Peyer's patch (tissue), 4 donors: ENCODE measurements at regions not wholly inside any gene's neighbourhood (a gene's known extent, or its start where the extent isn't known, plus 50 kb on each side); places are given as distances from the start of the nearest gene placed in this dataset.
A peak's percentile ranks its signal among the peaks of the same experiment; 100 is the strongest.

ENCODE experiments used
- DNase-seq, 3 donors: peaks; one replicate each; pipeline ENCODE4 v3.0.0-alpha.2; 2017 to 2019
- H3K27ac ChIP-seq, 4 donors: fragments of 200-600 bp; sonication (generic); one replicate each; pipeline ENCODE4 v1.5.1; 2016 to 2019
- H3K27me3 ChIP-seq, 2 donors: fragments of 200-600 bp; sonication (generic); one replicate each; pipeline ENCODE4 v1.5.1; 2019
- H3K36me3 ChIP-seq, 3 donors: fragments of 200-600 bp; sonication (generic); one replicate each; pipeline ENCODE4 v1.5.1; 2016 to 2019
- H3K4me1 ChIP-seq, 4 donors: fragments of 200-600 bp; sonication (generic); one replicate each; pipeline ENCODE4 v1.5.1; 2016 to 2019
- H3K4me3 ChIP-seq, 4 donors: fragments of 200-600 bp; sonication (generic); 1 replicate in 3 of 4; 2 replicates in 1 of 4; pipeline ENCODE4 v1.5.1; 2016 to 2019; ENCODE audit warnings: mild to moderate bottlenecking in 1 of 4
- H3K9me3 ChIP-seq, 4 donors: fragments of 200-600 bp; sonication (generic); one replicate each; pipeline ENCODE4 v1.5.1; 2016 to 2019; ENCODE audit warnings: mild to moderate bottlenecking in 1 of 4
- POLR2A ChIP-seq, 2 donors: fragments of 450-650 bp; IDR thresholded peaks; one replicate each; pipeline ENCODE4 v1.5.1; 2017; ENCODE audit warnings: antibody characterized with exemption in 2 of 2, mild to moderate bottlenecking in 2 of 2, moderate library complexity in 2 of 2
- TF ChIP-seq, protein P1 (sequence below), 6 experiments: fragments of 450-650 bp in 4 of 6; fragments of 200-600 bp in 2 of 6; sonication (generic) in 1 of 6; IDR thresholded peaks; one replicate each; pipeline ENCODE4 v1.5.1; 2017 to 2019; ENCODE audit warnings: antibody characterized with exemption in 6 of 6, mild to moderate bottlenecking in 3 of 6, moderate library complexity in 1 of 6

DNA sequence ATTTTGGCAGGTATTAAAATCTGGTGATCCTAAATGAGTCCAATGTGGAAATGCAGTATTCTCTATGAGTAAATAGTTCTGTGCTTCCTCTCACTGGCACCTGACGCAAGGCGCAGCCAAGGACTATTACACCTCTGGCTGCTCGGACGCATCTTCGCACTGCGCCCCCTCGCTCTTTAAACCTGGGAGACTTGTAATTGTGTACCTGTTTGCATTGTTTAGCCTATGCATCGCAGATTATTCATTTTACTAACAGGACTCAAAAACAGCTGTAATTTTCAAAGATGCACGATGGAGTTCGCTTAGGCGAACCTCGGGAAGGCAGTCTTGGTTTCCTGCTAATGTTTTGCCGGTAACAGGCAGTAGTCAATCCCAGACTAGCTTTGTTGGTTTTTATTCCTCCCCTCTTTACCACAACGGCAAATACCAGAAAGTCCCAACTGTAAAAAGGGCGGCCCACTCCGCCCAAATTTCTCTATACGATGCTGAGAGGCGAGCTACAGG is 113.2 kb downstream of the KCNRG start:
- Histone ChIP-seq H3K4me1 (peaks cover 6 to 42% (median 25%) of the 10 kb centered on the region in 4 donors), H3K36me3 (no peaks in the 10 kb centered on the region), H3K9me3 (peaks cover 0 to 5% (median 0%) of the 10 kb centered on the region in 4 donors), H3K27ac (peak overlapping the region in 1 of 4 donors; percentile 20), H3K4me3 (no peak overlapping the region), H3K27me3 (peaks cover 0 to 31% of the 10 kb centered on the region in 2 donors)
- DNase-seq: no peak
- TF ChIP-seq, protein P1, sequence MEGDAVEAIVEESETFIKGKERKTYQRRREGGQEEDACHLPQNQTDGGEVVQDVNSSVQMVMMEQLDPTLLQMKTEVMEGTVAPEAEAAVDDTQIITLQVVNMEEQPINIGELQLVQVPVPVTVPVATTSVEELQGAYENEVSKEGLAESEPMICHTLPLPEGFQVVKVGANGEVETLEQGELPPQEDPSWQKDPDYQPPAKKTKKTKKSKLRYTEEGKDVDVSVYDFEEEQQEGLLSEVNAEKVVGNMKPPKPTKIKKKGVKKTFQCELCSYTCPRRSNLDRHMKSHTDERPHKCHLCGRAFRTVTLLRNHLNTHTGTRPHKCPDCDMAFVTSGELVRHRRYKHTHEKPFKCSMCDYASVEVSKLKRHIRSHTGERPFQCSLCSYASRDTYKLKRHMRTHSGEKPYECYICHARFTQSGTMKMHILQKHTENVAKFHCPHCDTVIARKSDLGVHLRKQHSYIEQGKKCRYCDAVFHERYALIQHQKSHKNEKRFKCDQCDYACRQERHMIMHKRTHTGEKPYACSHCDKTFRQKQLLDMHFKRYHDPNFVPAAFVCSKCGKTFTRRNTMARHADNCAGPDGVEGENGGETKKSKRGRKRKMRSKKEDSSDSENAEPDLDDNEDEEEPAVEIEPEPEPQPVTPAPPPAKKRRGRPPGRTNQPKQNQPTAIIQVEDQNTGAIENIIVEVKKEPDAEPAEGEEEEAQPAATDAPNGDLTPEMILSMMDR (IDR thresholded peaks at IDR 0.05): no peak
- TF ChIP-seq POLR2A (IDR thresholded peaks at IDR 0.05): no peak

DNA sequence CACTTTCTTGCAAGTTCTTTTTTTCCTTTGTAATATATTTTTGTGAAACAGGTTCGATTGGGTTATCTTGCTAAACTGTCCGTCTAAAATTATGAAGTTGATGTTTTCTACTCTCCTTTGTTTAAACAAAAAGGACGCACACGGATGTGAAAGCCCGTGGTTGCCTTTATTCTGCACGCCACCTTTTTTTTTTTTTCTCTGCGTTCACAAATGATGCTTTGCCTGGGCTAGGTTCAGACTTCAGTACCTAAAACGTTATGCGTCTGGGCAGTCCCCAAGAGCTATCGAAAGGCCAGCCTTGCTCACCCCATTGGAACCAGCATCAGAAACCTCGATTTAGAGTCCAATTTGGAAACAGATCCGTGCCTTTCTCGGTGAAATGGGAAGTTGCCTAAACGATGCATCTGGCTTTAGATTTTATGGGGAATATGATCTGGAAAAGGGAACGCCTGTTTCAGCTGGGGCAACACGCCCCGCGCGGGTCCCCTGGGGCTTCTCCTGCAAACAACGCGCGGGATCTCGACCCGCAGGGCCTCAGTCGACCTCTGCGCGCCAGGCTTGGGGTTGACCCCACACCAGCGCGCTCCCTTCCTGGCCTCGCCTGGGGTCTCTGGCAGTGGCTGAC is 113.9 kb downstream of the KCNRG start:
- TF ChIP-seq, protein P1 (IDR thresholded peaks at IDR 0.05): no peak
- TF ChIP-seq POLR2A (IDR thresholded peaks at IDR 0.05): no peak
- Histone ChIP-seq H3K9me3 (peaks cover 0 to 5% (median 0%) of the 10 kb centered on the region in 4 donors), H3K36me3 (no peaks in the 10 kb centered on the region), H3K4me1 (peaks cover 6 to 42% (median 25%) of the 10 kb centered on the region in 4 donors), H3K27ac (peak overlapping the region in 2 of 4 donors; percentile 41 to 59), H3K4me3 (peak overlapping the region in 3 of 4 donors; percentile 23 to 46 (median 46)), H3K27me3 (peaks cover 0 to 32% of the 10 kb centered on the region in 2 donors)
- DNase-seq: no peak

DNA sequence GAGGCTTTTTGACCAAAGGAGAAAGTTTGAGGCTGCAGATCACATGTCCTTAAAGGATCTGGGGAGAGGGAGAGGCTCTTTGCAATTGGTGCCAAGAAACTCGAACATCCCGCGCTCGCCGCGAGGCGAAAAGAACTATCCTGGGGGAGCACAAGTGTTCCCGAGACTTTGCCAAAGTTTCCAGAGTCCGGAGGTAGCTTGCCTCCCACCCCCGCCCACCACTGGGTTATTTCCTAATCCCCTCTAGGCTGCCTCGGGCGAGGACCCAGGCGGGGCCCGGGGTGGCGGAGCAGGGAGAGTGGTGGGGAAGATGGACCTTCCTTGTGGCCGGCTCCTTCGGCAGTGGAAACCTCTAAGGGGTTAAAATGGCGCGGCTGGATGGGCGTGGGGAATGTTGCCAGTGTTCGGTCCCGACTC is 114.5 kb downstream of the KCNRG start:
- no peak for TF ChIP-seq POLR2A (IDR thresholded peaks at IDR 0.05)
- TF ChIP-seq, protein P1 (IDR thresholded peaks at IDR 0.05): no peak
- H3K4me1 ChIP-seq: peaks cover 6 to 42% (median 25%) of the 10 kb centered on the region in 4 donors
- H3K36me3 ChIP-seq: no peaks in the 10 kb centered on the region
- DNase-seq: no peak
- H3K4me3 ChIP-seq: peak overlapping the region; percentile 23 to 54 (median 46)
- H3K9me3 ChIP-seq: peaks cover 0 to 5% (median 0%) of the 10 kb centered on the region in 4 donors
- peaks cover 0 to 32% of the 10 kb centered on the region in 2 donors for H3K27me3 ChIP-seq
- peak overlapping the region; percentile 13 to 59 (median 36) for H3K27ac ChIP-seq

DNA sequence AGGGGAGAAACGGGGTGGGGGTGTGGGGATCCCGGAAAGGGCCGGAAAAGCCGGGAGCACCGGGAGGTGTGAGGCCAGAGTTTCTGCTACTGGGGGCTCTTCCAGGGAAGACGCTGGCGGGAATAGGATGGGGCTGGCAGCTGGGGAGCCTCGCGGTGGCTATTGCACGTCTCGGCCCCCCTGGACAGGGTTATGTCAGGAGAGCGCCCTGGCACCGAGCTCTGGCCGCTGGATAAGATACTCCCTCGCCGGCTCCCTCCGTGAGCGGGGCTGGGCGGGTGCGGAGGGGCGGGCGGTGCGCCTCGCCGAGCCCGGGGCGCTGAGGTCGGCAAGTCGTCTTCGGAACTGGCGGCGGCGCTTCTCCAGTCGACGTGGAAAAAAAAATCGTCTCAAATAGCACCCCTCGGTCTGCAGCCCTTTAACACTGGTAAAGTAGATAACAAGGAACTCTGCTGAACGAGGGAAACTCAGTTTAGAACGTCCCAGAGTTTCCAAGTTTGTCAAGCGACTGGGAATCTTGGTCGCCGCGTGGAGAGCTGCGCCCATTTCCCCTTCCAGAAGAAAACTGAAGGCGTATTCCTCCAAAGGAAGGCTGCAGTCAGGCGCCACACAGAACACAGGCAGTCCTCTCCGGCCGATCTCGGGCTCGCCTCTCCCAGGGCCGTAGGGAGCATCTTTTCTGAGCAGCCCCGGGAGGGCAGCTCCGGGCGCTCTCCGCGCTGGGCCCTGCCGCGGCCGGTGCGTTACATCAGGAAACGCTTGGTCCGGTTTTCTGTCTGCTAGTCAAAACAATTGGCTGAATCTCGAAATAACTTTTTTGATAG is 115.1 kb downstream of the KCNRG start:
- H3K27ac ChIP-seq: peak overlapping the region; percentile 13 to 59 (median 36)
- DNase-seq: peak; percentile 26 to 61 (median 59)
- H3K27me3 ChIP-seq: peaks cover 0 to 32% of the 10 kb centered on the region in 2 donors
- TF ChIP-seq POLR2A (IDR thresholded peaks at IDR 0.05): no peak
- TF ChIP-seq, protein P1 (IDR thresholded peaks at IDR 0.05): no peak
- H3K9me3 ChIP-seq: peaks cover 0 to 5% (median 0%) of the 10 kb centered on the region in 4 donors
- H3K4me3 ChIP-seq: peak overlapping the region; percentile 23 to 54 (median 46)
- no peaks in the 10 kb centered on the region for H3K36me3 ChIP-seq
- H3K4me1 ChIP-seq: peaks cover 6 to 42% (median 25%) of the 10 kb centered on the region in 4 donors

DNA sequence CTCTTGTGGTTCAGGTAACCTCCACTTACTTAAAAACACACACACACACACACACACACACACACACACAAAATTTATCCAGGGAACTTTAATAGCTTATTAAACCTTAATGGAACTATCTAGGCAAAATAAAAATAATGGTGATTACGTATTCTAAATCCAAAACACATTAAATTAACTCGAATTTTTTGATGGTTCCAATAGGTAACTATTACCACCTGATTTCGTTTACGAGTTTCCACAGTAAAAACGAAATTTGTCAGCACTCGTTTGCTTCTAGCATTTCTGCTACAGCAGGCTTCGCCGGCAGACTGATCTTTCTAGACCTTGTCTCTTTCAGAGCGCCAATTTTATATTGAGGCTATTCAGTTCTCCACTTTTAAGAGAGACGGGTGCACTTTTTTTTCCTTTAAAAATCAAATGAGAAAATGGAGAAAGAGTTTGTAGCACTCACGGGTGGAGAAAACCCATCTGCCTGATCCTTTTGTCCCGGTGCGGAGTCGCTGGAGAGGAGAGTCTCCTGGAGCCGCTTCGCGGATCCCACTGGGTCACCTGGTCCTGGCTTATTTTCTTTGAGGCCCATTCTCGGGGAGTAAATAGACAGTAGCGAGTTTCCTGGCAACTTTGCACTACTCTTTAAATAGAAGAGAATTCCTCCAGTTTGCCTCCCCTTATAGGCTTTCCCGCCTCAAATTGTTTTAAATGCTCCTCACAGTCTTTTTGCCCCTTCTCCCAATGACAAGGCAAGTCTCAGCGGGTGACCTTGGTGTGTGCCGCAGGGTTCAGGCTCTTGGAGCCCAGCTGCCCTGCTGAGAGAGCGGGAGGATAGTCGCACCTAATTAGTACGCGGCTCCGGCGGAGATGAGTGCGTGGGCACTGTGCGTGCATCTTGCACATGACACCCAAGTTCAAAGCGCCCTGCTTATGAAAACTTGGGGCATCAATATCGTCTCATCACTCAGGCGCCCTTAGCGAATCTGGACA is 117.0 kb downstream of the KCNRG start:
- Histone ChIP-seq H3K36me3 (no peaks in the 10 kb centered on the region), H3K27ac (no peak overlapping the region), H3K4me3 (no peak overlapping the region), H3K4me1 (peaks cover 0 to 33% (median 16%) of the 10 kb centered on the region in 4 donors), H3K9me3 (peaks cover 0 to 5% (median 0%) of the 10 kb centered on the region in 4 donors), H3K27me3 (peaks cover 0 to 32% of the 10 kb centered on the region in 2 donors)
- no peak for TF ChIP-seq POLR2A (IDR thresholded peaks at IDR 0.05)
- TF ChIP-seq, protein P1 (IDR thresholded peaks at IDR 0.05): no peak
- no peak for DNase-seq
